Hypothalamus (tissue), 51 donors: ENCODE measurements at regions not wholly inside any gene's neighbourhood (a gene's known extent, or its start where the extent isn't known, plus 50 kb on each side); places are given as distances from the start of the nearest gene placed in this dataset.
A peak's percentile ranks its signal among the peaks of the same experiment; 100 is the strongest.
"Not testable (repeated sequence)": the region's sequence is repeated elsewhere in the genome, so short reads cannot be mapped to it uniquely, and the experiment has no call there.

Experiments
- DNase-seq, 51 donors: peaks; one replicate each; lab custom pipeline; 2025; lab: John Stamatoyannopoulos, UW

- DNase-seq = no peak
These were observed 514.7 kb upstream of the KCND2 start for GRCh38 chr7:119758254-119758653.

GRCh38 chr7:119761776-119762175 lies 511.2 kb upstream of the KCND2 start:
- no peak for DNase-seq

- DNase-seq = no peak
These were observed 490.7 kb upstream of the KCND2 start for GRCh38 chr7:119782286-119782685.

- no peak for DNase-seq
These were observed 489.2 kb upstream of the KCND2 start for GRCh38 chr7:119783799-119784198.

GRCh38 chr7:119802147-119802546 lies 470.8 kb upstream of the KCND2 start:
- DNase-seq = no peak

GRCh38 chr7:119825091-119825655 lies 447.8 kb upstream of the KCND2 start:
- DNase-seq = no peak

GRCh38 chr7:119826547-119826946 lies 446.4 kb upstream of the KCND2 start:
- no peak for DNase-seq

- DNase-seq = no peak
These were observed 434.5 kb upstream of the KCND2 start for GRCh38 chr7:119838444-119838843.

- no peak for DNase-seq
These were observed 430.6 kb upstream of the KCND2 start for GRCh38 chr7:119842337-119842736.

- DNase-seq = no peak
These were observed 430.2 kb upstream of the KCND2 start for GRCh38 chr7:119842786-119843185.

GRCh38 chr7:119861385-119861784 lies 411.6 kb upstream of the KCND2 start:
- no peak for DNase-seq

GRCh38 chr7:119868387-119868786 lies 404.6 kb upstream of the KCND2 start:
- DNase-seq = no peak

- DNase-seq = no peak
These were observed 393.1 kb upstream of the KCND2 start for GRCh38 chr7:119879835-119880234.

- DNase-seq = no peak
These were observed 387.0 kb upstream of the KCND2 start for GRCh38 chr7:119886007-119886406.

GRCh38 chr7:119886525-119886924 lies 386.4 kb upstream of the KCND2 start:
- DNase-seq = not testable (repeated sequence)

- no peak for DNase-seq
These were observed 384.7 kb upstream of the KCND2 start for GRCh38 chr7:119888251-119888650.

GRCh38 chr7:119890631-119891030 lies 382.3 kb upstream of the KCND2 start:
- no peak for DNase-seq

- DNase-seq = no peak
These were observed 377.7 kb upstream of the KCND2 start for GRCh38 chr7:119895320-119895719.

GRCh38 chr7:119896386-119896785 lies 376.6 kb upstream of the KCND2 start:
- DNase-seq = no peak

- DNase-seq = peak in 15 of 51 donors; percentile 1 to 35 (median 5)
These were observed 371.8 kb upstream of the KCND2 start for GRCh38 chr7:119900996-119901672.

GRCh38 chr7:119903085-119903484 lies 369.9 kb upstream of the KCND2 start:
- DNase-seq = no peak

- DNase-seq = no peak
These were observed 367.5 kb upstream of the KCND2 start for GRCh38 chr7:119905495-119905894.

- DNase-seq = no peak
These were observed 364.0 kb upstream of the KCND2 start for GRCh38 chr7:119908948-119909347.
